H1 (cell line): ENCODE measurements at regions not wholly inside any gene's neighbourhood (a gene's known extent, or its start where the extent isn't known, plus 50 kb on each side); places are given as distances from the start of the nearest gene placed in this dataset.
A peak's percentile ranks its signal among the peaks of the same experiment; 100 is the strongest.

Experiments
- CTCF ChIA-PET: fragments of 300-600 bp; sonication (Branson Sonifier 250); formaldehyde crosslinking; loops from one replicate; lab custom pipeline; 2021; ENCODE audit not compliant: partially characterized antibody; lab: Charles Lee
- POLR2A ChIA-PET: fragments of 300-600 bp; sonication (Branson Sonifier 250); formaldehyde crosslinking; loops from one replicate; lab custom pipeline; 2021; ENCODE audit warnings: inconsistent platforms; ENCODE audit not compliant: partially characterized antibody; lab: Charles Lee
- DNase-seq, 2 experiments: peaks; one replicate each; pipeline versions ENCODE4 v3.0.0 to v3.0.0-alpha.2; 2010 to 2022; ENCODE audit warnings: low spot score in 2 of 2, low read depth in 1 of 2, mixed read lengths in 1 of 2
- FAIRE-seq: peaks from 2 replicates; lab custom pipeline; 2011; peaks lifted over from hg19 to GRCh38; lab: Jason Lieb, UNC
- H2AFZ ChIP-seq: 2 replicates; pipeline ENCODE4 v1.8.1; 2012; ENCODE audit warnings: low read length, inconsistent platforms
- H2AK5ac ChIP-seq: 2 replicates; pipeline ENCODE4 v1.6.1; 2013; ENCODE audit warnings: low read depth, low read length
- H2BK120ac ChIP-seq: replicated peaks from 2 replicates; pipeline ENCODE3; 2013; ENCODE audit warnings: low read depth, low read length, inconsistent platforms
- H2BK12ac ChIP-seq: 2 replicates; pipeline ENCODE4 v1.6.1; 2013; ENCODE audit warnings: low read depth, low read length
- H2BK15ac ChIP-seq: 2 replicates; pipeline ENCODE4 v1.6.1; 2013; ENCODE audit warnings: low read length
- H2BK20ac ChIP-seq: 2 replicates; pipeline ENCODE4 v1.6.1; 2013; ENCODE audit warnings: low read length
- H2BK5ac ChIP-seq: 2 replicates; pipeline ENCODE4 v1.6.1; 2013; ENCODE audit warnings: low read depth, low read length
- H3K14ac ChIP-seq: 2 replicates; pipeline ENCODE4 v1.6.1; 2013; ENCODE audit warnings: inconsistent platforms; ENCODE audit not compliant: insufficient read length
- H3K18ac ChIP-seq: 2 replicates; pipeline ENCODE4 v1.6.1; 2013; ENCODE audit warnings: low read length; ENCODE audit errors: extremely low read depth
- H3K23ac ChIP-seq: 2 replicates; pipeline ENCODE4 v1.6.1; 2013; ENCODE audit warnings: inconsistent platforms; ENCODE audit not compliant: insufficient read length
- H3K23me2 ChIP-seq: 2 replicates; pipeline ENCODE4 v1.6.1; 2013; ENCODE audit warnings: low read depth, low read length
- H3K27ac ChIP-seq: 2 replicates; pipeline ENCODE4 v1.6.1; 2011; ENCODE audit warnings: low read depth, low read length, inconsistent platforms
- H3K27me3 ChIP-seq, 4 experiments: replicated peaks in 1 of 4; 1 replicate in 1 of 4; 2 replicates in 3 of 4; pipeline versions ENCODE4 v1.6.1 to v1.8.1; 2011 to 2013; ENCODE audit warnings: low read length in 3 of 4, mild to moderate bottlenecking in 3 of 4, inconsistent platforms in 2 of 4, mixed read lengths in 2 of 4, moderate library complexity in 1 of 4; ENCODE audit not compliant: control insufficient read depth in 3 of 4, insufficient read depth in 3 of 4; ENCODE audit errors: extremely low read depth in 1 of 4
- H3K36me3 ChIP-seq, 4 experiments: 2 replicates each; pipeline versions ENCODE4 v1.6.1 to v1.8.1; 2011 to 2013; ENCODE audit warnings: mild to moderate bottlenecking in 4 of 4, low read length in 3 of 4, moderate library complexity in 2 of 4, control low read depth in 1 of 4, inconsistent platforms in 1 of 4; ENCODE audit not compliant: insufficient read depth in 4 of 4, control insufficient read depth in 2 of 4
- H3K4ac ChIP-seq: replicated peaks from 2 replicates; pipeline ENCODE3; 2013; ENCODE audit warnings: low read length, low read depth, mixed read lengths, inconsistent platforms; ENCODE audit not compliant: insufficient read length
- H3K4me1 ChIP-seq, 4 experiments: replicated peaks in 1 of 4; 1 replicate in 1 of 4; 2 replicates in 3 of 4; pipeline versions ENCODE4 v1.6.1 to v1.8.1; 2011 to 2013; ENCODE audit warnings: low read length in 3 of 4, inconsistent platforms in 2 of 4, mixed read lengths in 1 of 4; ENCODE audit not compliant: insufficient read depth in 4 of 4, control insufficient read depth in 3 of 4
- H3K4me2 ChIP-seq, 2 experiments: 2 replicates each; pipeline versions ENCODE4 v1.6.1 to v1.8.1; 2011 to 2013; ENCODE audit warnings: low read depth in 2 of 2, low read length in 2 of 2, control low read depth in 1 of 2, inconsistent platforms in 1 of 2, mild to moderate bottlenecking in 1 of 2; ENCODE audit not compliant: insufficient read depth in 1 of 2
- H3K4me3 ChIP-seq, 4 experiments: fragments of 200-600, 300-600 bp in 1 of 4; sonication (generic), shearing (Covaris generic), sonication (Bioruptor Twin) in 1 of 4; 2 replicates each; pipeline versions ENCODE4 v1.5.1 to v1.8.1; 2011 to 2016; ENCODE audit warnings: low read length in 4 of 4, low read depth in 3 of 4, control low read depth in 2 of 4, inconsistent platforms in 2 of 4, mild to moderate bottlenecking in 2 of 4, mixed read lengths in 1 of 4, moderate library complexity in 1 of 4; ENCODE audit not compliant: insufficient read depth in 2 of 4; ENCODE audit errors: extremely low read depth in 1 of 4
- H3K56ac ChIP-seq: replicated peaks from 2 replicates; pipeline ENCODE3; 2013; ENCODE audit warnings: low read depth, mild to moderate bottlenecking, mixed read lengths, low read length, inconsistent platforms; ENCODE audit not compliant: insufficient read length
- H3K79me1 ChIP-seq: 2 replicates; pipeline ENCODE4 v1.6.1; 2013; ENCODE audit warnings: low read depth, low read length, control low read depth
- H3K79me2 ChIP-seq, 2 experiments: 2 replicates each; pipeline versions ENCODE4 v1.6.1 to v1.8.1; 2012 to 2013; ENCODE audit warnings: low read length in 2 of 2, mild to moderate bottlenecking in 2 of 2, inconsistent platforms in 1 of 2; ENCODE audit not compliant: insufficient read depth in 2 of 2, control insufficient read depth in 1 of 2
- H3K9ac ChIP-seq, 4 experiments: replicated peaks in 1 of 4; 1 replicate in 1 of 4; 2 replicates in 3 of 4; pipeline versions ENCODE4 v1.6.1 to v1.8.1; 2011 to 2013; ENCODE audit warnings: low read depth in 3 of 4, low read length in 3 of 4, control low read depth in 2 of 4, mild to moderate bottlenecking in 2 of 4, moderate library complexity in 2 of 4, inconsistent platforms in 1 of 4; ENCODE audit errors: extremely low read depth in 1 of 4
- H3K9me3 ChIP-seq, 2 experiments: 2 replicates each; pipeline versions ENCODE4 v1.6.1 to v1.8.1; 2012 to 2013; ENCODE audit warnings: mild to moderate bottlenecking in 2 of 2, moderate library complexity in 2 of 2, control low read depth in 1 of 2, inconsistent platforms in 1 of 2, low read depth in 1 of 2, low read length in 1 of 2, mixed read lengths in 1 of 2; ENCODE audit not compliant: insufficient read depth in 2 of 2
- H4K20me1 ChIP-seq, 2 experiments: replicated peaks in 1 of 2; 2 replicates each; pipeline versions ENCODE3 to v1.8.1; 2011 to 2013; ENCODE audit warnings: inconsistent platforms in 2 of 2, low read length in 2 of 2, mild to moderate bottlenecking in 1 of 2; ENCODE audit not compliant: insufficient read depth in 2 of 2, control insufficient read depth in 1 of 2
- H4K5ac ChIP-seq: 2 replicates; pipeline ENCODE4 v1.6.1; 2013; ENCODE audit warnings: low read length, low read depth, mixed read lengths, inconsistent platforms; ENCODE audit not compliant: insufficient read length
- H4K8ac ChIP-seq: 2 replicates; pipeline ENCODE4 v1.8.0; 2013; ENCODE audit warnings: mild to moderate bottlenecking, moderate library complexity, low read length, inconsistent platforms; ENCODE audit not compliant: insufficient read depth; ENCODE audit errors: extremely low read depth
- H4K91ac ChIP-seq: replicated peaks from 2 replicates; pipeline ENCODE3; 2013; ENCODE audit warnings: low read length, mixed read lengths, inconsistent platforms; ENCODE audit not compliant: insufficient read length
- GABPA ChIP-seq: IDR thresholded peaks from 2 replicates; pipeline ENCODE4 v1.6.1; 2011; ENCODE audit warnings: mild to moderate bottlenecking, low read length, moderate library complexity, borderline replicate concordance; ENCODE audit not compliant: insufficient read depth
- JUN ChIP-seq: IDR thresholded peaks from 2 replicates; pipeline ENCODE4 v1.6.1; 2011; ENCODE audit warnings: low read depth, mild to moderate bottlenecking, improper control_type of control experiment, low read length
- KDM4A ChIP-seq: IDR thresholded peaks from one replicate; pipeline ENCODE4 v1.7.1; 2012; ENCODE audit warnings: low read depth, mild to moderate bottlenecking, moderate library complexity, low read length, inconsistent platforms; ENCODE audit not compliant: severe bottlenecking
- RAD21 ChIP-seq, 2 experiments: IDR thresholded peaks in 1 of 2; conservative IDR thresholded peaks in 1 of 2; 2 replicates each; pipeline ENCODE4 v1.6.1; 2011; ENCODE audit warnings: low read depth in 2 of 2, low read length in 2 of 2, improper control_type of control experiment in 1 of 2, inconsistent platforms in 1 of 2, mild to moderate bottlenecking in 1 of 2, moderate library complexity in 1 of 2
- RXRA ChIP-seq: IDR thresholded peaks from 2 replicates; pipeline ENCODE4 v1.6.1; 2011; ENCODE audit warnings: low read depth, mild to moderate bottlenecking, low read length, moderate library complexity; ENCODE audit not compliant: insufficient read depth
- SIN3A ChIP-seq, 2 experiments: IDR thresholded peaks in 1 of 2; conservative IDR thresholded peaks in 1 of 2; 2 replicates each; pipeline ENCODE4 v1.6.1; 2011 to 2012; ENCODE audit warnings: low read length in 2 of 2, improper control_type of control experiment in 1 of 2, low read depth in 1 of 2, mild to moderate bottlenecking in 1 of 2
- SP4 ChIP-seq: IDR thresholded peaks from 2 replicates; pipeline ENCODE4 v1.6.1; 2012; ENCODE audit warnings: low read length, inconsistent platforms
- TBP ChIP-seq: IDR thresholded peaks from 2 replicates; pipeline ENCODE4 v1.6.1; 2011; ENCODE audit warnings: low read depth, low read length, improper control_type of control experiment
- WGBS, 2 experiments: shearing (Covaris generic) in 1 of 2; methylation state at CpG; one replicate each; pipeline versions ENCODE4 v1.1.6 to v1.1.7; 2013 to 2015; ENCODE audit warnings: low lambda C conversion rate in 2 of 2, mixed read lengths in 2 of 2, inconsistent platforms in 1 of 2, low coverage in 1 of 2, missing lambda C conversion rate in 1 of 2; ENCODE audit not compliant: insufficient replicate concordance in 2 of 2, insufficient coverage in 1 of 2, insufficient read length in 1 of 2; ENCODE audit errors: extremely low coverage in 1 of 2, missing lambda C conversion rate in 1 of 2; 5-methylcytosine and 5-hydroxymethylcytosine counted together
- TF ChIP-seq, protein P1 (sequence below): IDR thresholded peaks from 2 replicates; pipeline ENCODE4 v1.6.1; 2011; ENCODE audit warnings: low read depth, mild to moderate bottlenecking, low read length; ENCODE audit not compliant: insufficient read depth

DNA sequence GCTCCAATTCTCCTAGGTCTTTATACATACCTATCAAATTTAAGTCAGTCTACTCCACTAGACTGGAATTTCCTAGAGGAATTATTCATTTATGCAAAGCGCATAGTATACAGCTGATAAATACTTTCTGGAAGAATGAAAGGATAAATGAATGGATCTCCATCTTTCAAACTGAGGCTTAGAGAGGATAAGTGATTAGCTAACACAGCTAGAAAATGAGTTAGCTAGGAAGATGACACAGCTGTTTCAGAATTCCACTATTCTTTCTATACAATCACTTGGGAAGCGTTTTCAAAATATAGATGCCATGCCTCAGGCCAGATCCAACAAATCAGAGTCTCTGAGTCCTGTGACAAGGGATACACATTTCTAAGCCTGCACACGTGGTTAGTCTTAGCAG lies 1146.6 kb upstream of the ZEB2 start:
- Histone ChIP-seq H3K23ac (no peak overlapping the region), H2BK12ac (no peak overlapping the region), H2BK20ac (no peak overlapping the region), H3K9me3 (no peaks in the 10 kb centered on the region), H3K4me1 (no peaks in the 10 kb centered on the region; a peak in 1 of 7 replicates), H3K4me3 (no peak overlapping the region), H2BK120ac (no peak overlapping the region), H3K9ac (no peak overlapping the region), H2BK15ac (no peak overlapping the region), H3K79me1 (no peaks in the 10 kb centered on the region), H4K91ac (no peak overlapping the region), H4K5ac (no peak overlapping the region), H3K36me3 (no peaks in the 10 kb centered on the region), H3K14ac (no peak overlapping the region), H2AFZ (peak overlapping the region; percentile 97), H3K27me3 (no peaks in the 10 kb centered on the region), H3K27ac (no peak overlapping the region), H3K18ac (no peak overlapping the region), H3K4me2 (no peak overlapping the region), H2BK5ac (no peak overlapping the region), H3K4ac (no peak overlapping the region), H3K23me2 (no peaks in the 10 kb centered on the region; the same call in 1 of the 2 replicates), H2AK5ac (no peak overlapping the region), H4K8ac (no peak overlapping the region), H3K79me2 (no peaks in the 10 kb centered on the region), H3K56ac (no peak overlapping the region), H4K20me1 (no peaks in the 10 kb centered on the region)
- TF ChIP-seq, protein P1, sequence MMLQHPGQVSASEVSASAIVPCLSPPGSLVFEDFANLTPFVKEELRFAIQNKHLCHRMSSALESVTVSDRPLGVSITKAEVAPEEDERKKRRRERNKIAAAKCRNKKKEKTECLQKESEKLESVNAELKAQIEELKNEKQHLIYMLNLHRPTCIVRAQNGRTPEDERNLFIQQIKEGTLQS, result no peak
- TF ChIP-seq RAD21 (IDR thresholded peaks at IDR 0.05 in 1 of 2, conservative IDR thresholded peaks at IDR 0.05 in 1 of 2; ENCODE audit: low read depth in 2 of 2, low read length in 2 of 2) (no peak), RXRA (no peak), KDM4A (no peak), SP4 (no peak), JUN (no peak), SIN3A (conservative IDR thresholded peaks at IDR 0.05 in 1 of 2, IDR thresholded peaks at IDR 0.05 in 1 of 2; ENCODE audit: low read depth in 1 of 2, low read length in 2 of 2) (no peak), GABPA (no peak), TBP (no peak)
- 92% methylated on average over 3 of the region's 3 CpGs; no CpG with 5 or more reads in 1 of the 2 experiments for WGBS, 2 experiments
- DNase-seq (no peak), FAIRE-seq (no peak)
- ChIA-PET POLR2A (no interaction called here), CTCF (interaction anchor here (0.9 to 1.0 kb wide), 2 partner anchors 86 to 1197 kb away, joined by 3 read pairs; no protein-coding TSS in a partner anchor)
